Colonic mucosa (tissue), 4 donors: ENCODE measurements at regions not wholly inside any gene's neighbourhood (a gene's known extent, or its start where the extent isn't known, plus 50 kb on each side); places are given as distances from the start of the nearest gene placed in this dataset.

Experiments
- DNase-seq: peaks from one replicate; pipeline ENCODE4 v3.0.0-alpha.2; 2020
- H3K27ac ChIP-seq: fragments of 200-600 bp; one replicate; pipeline ENCODE4 v1.8.0; 2021
- H3K27me3 ChIP-seq: fragments of 200-600 bp; one replicate; pipeline ENCODE4 v1.8.0; 2021
- H3K36me3 ChIP-seq: fragments of 200-600 bp; one replicate; pipeline ENCODE4 v1.8.0; 2021
- H3K4me1 ChIP-seq: fragments of 200-600 bp; one replicate; pipeline ENCODE4 v1.8.0; 2021; ENCODE audit warnings: mild to moderate bottlenecking
- H3K4me3 ChIP-seq: fragments of 200-600 bp; one replicate; pipeline ENCODE4 v1.8.0; 2021
- H3K9ac ChIP-seq, 2 donors: one replicate each; pipeline ENCODE4 v1.7.0; 2013; ENCODE audit warnings: control low read depth in 2 of 2, low read depth in 2 of 2, low read length in 2 of 2
- H3K9me3 ChIP-seq: fragments of 200-600 bp; one replicate; pipeline ENCODE4 v1.8.0; 2021
- intact Hi-C: fragments of 100-400 bp; cut with DNase I; formaldehyde crosslinking; loops from one replicate; pipeline ENCODE4 v1.14.1; 2022
- TF ChIP-seq, protein P1 (sequence below): fragments of 200-600 bp; IDR thresholded peaks from one replicate; pipeline ENCODE4 v1.8.0; 2022; ENCODE audit warnings: antibody characterized with exemption, mild to moderate bottlenecking
- donor health status: healthy.
- donor health status: DM: no; HTN: no; CAD: no.
- donor health status: DM: no; HTN: no; CAD: no.

DNA sequence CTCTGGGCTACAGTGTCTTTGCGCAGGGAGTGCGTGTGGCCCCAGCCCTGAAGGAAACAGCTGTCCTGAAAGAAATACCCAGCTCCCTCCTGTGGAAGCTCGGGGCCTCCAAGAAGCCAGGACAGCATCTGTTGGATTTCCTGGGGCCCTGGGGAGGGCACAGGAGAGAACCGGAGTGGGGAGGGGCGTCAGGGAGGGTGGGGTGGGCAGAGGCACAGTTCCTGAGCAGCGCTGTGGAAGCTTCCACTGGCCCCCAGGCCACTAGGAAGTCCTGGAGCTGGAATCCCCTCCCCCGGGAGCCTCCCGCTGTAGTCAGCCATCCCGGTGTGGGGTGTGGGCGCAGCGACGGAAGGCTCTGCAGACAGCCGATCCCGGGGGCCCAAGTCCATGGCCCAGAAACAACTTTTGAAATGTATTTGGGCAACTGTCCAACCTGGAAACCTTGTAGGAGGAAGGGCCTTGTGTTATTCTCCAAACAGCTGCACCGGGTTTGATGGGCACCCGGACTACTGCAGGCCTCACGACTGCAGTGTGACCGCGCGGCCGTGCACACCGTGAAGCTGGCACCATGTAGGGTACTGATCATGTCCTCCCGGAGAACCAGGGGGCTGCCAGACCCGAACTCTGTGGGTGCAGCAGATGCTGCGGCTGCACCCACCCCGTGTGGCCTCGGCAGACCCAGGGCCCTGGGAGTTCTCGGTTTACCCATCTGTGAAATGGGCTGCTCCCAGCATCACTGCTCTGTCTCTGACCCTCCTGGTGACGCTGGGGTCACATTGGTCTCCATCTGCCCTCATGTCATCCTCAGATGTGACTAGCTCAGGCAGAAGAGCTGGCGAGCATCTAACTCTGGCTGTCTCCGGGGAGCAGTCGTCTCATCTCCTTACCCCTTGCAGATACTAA, 68.5 kb upstream of the HMX1 start:
- no peak for DNase-seq
- Histone ChIP-seq H3K9me3 (no peaks in the 10 kb centered on the region), H3K9ac (no peak overlapping the region), H3K4me1 (no peaks in the 10 kb centered on the region), H3K27me3 (no peaks in the 10 kb centered on the region), H3K4me3 (no peak overlapping the region), H3K36me3 (no peaks in the 10 kb centered on the region), H3K27ac (no peak overlapping the region)
- intact Hi-C loops = no loop called here
- TF ChIP-seq, protein P1, sequence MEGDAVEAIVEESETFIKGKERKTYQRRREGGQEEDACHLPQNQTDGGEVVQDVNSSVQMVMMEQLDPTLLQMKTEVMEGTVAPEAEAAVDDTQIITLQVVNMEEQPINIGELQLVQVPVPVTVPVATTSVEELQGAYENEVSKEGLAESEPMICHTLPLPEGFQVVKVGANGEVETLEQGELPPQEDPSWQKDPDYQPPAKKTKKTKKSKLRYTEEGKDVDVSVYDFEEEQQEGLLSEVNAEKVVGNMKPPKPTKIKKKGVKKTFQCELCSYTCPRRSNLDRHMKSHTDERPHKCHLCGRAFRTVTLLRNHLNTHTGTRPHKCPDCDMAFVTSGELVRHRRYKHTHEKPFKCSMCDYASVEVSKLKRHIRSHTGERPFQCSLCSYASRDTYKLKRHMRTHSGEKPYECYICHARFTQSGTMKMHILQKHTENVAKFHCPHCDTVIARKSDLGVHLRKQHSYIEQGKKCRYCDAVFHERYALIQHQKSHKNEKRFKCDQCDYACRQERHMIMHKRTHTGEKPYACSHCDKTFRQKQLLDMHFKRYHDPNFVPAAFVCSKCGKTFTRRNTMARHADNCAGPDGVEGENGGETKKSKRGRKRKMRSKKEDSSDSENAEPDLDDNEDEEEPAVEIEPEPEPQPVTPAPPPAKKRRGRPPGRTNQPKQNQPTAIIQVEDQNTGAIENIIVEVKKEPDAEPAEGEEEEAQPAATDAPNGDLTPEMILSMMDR = no peak

DNA sequence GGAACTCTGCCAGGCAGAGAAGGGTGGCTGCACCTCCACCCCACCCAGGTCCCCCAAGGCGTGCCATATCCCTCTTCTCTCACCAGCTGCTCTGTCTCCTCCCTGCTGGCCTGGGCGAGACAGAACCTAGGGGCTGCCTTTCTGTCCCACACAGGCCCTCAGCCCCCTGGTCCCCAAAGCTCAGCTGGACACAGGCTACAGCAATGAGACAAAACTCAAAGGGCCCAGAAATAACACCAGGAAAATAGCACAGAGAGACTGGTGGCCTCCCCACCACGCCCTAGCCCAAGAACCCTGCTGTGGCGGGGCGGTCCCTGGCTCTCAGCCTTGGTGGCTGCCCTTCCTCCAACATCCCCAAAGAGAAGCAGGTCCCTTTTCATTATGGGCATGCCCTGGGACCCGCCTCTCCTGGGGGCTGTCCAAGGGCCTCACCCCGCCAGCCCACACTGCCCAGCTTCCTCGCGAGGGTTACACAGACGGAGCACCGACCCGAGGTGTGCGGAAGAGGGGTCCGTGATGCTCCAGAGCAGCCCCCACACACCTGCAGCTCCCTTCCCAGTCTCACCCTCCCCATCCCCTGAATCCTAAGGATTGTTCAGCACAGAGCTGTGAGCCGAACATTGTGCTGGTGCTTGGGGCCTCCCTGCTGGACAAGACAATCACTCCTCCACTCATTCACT, 67.7 kb upstream of the HMX1 start:
- DNase-seq = no peak
- H3K4me3 ChIP-seq = no peak overlapping the region
- no peaks in the 10 kb centered on the region for H3K36me3 ChIP-seq
- no peaks in the 10 kb centered on the region for H3K27me3 ChIP-seq
- H3K9me3 ChIP-seq = no peaks in the 10 kb centered on the region
- no peak overlapping the region for H3K27ac ChIP-seq
- H3K4me1 ChIP-seq = no peaks in the 10 kb centered on the region
- no peak overlapping the region for H3K9ac ChIP-seq
- TF ChIP-seq, protein P1 = no peak
- intact Hi-C loops = no loop called here

- Histone ChIP-seq H3K9me3 (no peaks in the 10 kb centered on the region), H3K9ac (no peak overlapping the region), H3K27me3 (no peaks in the 10 kb centered on the region), H3K4me1 (no peaks in the 10 kb centered on the region), H3K36me3 (no peaks in the 10 kb centered on the region), H3K4me3 (no peak overlapping the region), H3K27ac (no peak overlapping the region)
- TF ChIP-seq, protein P1 = no peak
- DNase-seq = no peak
- intact Hi-C loops = no loop called here
Measured at GRCh38 chr4:8938623-8939022, 67.0 kb upstream of the HMX1 start.

GRCh38 chr4:8938137-8938536, 66.5 kb upstream of the HMX1 start:
- TF ChIP-seq, protein P1 = no peak
- DNase-seq = no peak
- H3K9me3 ChIP-seq = no peaks in the 10 kb centered on the region
- H3K4me1 ChIP-seq = no peaks in the 10 kb centered on the region
- no peak overlapping the region for H3K9ac ChIP-seq
- H3K4me3 ChIP-seq = no peak overlapping the region
- no peaks in the 10 kb centered on the region for H3K36me3 ChIP-seq
- intact Hi-C loops = no loop called here
- H3K27me3 ChIP-seq = no peaks in the 10 kb centered on the region
- H3K27ac ChIP-seq = no peak overlapping the region

GRCh38 chr4:8932884-8933283, 61.2 kb upstream of the HMX1 start:
- TF ChIP-seq, protein P1 = no peak
- Histone ChIP-seq H3K36me3 (no peaks in the 10 kb centered on the region), H3K4me3 (no peak overlapping the region), H3K27ac (no peak overlapping the region), H3K9ac (no peak overlapping the region), H3K4me1 (no peaks in the 10 kb centered on the region), H3K27me3 (no peaks in the 10 kb centered on the region), H3K9me3 (no peaks in the 10 kb centered on the region)
- intact Hi-C loops = no loop called here
- no peak for DNase-seq
